ENCODE measurements at regions not wholly inside any gene's neighbourhood (a gene's known extent, or its start where the extent isn't known, plus 50 kb on each side); places are given as distances from the start of the nearest gene placed in this dataset.

GRCh38 chr2:83342860-83343329 is 1116.2 kb downstream of the SUCLG1 start:
- TF ChIP-seq EZH2 (IDR thresholded peaks at IDR 0.05) = no peak
- TF ChIP-seq POLR2AphosphoS5 (IDR thresholded peaks at IDR 0.05; ENCODE audit: borderline replicate concordance, low read depth, low read length) = no peak
- no peak for TF ChIP-seq FOXP2 (optimal IDR thresholded peaks at IDR 0.05; ENCODE audit: control extremely low read depth, extremely low read length, insufficient read depth)

Data from SK-N-MC (cell line).